ENCODE measurements at regions not wholly inside any gene's neighbourhood (a gene's known extent, or its start where the extent isn't known, plus 50 kb on each side); places are given as distances from the start of the nearest gene placed in this dataset.

DNA sequence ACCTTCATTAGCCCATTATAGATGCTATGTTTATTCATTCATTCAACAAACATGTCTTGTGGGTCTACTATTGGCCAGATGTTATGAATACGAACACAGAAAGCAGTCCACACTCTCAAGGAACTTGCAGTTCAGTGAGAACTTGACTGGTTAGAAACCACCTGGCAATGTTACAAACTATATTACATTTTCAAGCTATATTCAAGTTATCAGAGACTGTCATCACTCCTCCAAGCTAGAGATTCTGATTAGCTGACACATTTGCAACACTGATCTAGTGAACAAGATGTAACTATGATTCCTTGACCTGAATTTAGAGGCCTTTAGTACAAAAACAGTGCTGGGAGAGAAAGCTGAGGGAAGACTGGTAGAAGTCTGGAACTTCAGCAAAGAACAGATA is 170.7 kb upstream of the EEA1 start:
- TF ChIP-seq POLR2A (IDR thresholded peaks at IDR 0.05) (no peak), POLR2AphosphoS5 (IDR thresholded peaks at IDR 0.05) (no peak)
- TF ChIP-seq, protein P1, sequence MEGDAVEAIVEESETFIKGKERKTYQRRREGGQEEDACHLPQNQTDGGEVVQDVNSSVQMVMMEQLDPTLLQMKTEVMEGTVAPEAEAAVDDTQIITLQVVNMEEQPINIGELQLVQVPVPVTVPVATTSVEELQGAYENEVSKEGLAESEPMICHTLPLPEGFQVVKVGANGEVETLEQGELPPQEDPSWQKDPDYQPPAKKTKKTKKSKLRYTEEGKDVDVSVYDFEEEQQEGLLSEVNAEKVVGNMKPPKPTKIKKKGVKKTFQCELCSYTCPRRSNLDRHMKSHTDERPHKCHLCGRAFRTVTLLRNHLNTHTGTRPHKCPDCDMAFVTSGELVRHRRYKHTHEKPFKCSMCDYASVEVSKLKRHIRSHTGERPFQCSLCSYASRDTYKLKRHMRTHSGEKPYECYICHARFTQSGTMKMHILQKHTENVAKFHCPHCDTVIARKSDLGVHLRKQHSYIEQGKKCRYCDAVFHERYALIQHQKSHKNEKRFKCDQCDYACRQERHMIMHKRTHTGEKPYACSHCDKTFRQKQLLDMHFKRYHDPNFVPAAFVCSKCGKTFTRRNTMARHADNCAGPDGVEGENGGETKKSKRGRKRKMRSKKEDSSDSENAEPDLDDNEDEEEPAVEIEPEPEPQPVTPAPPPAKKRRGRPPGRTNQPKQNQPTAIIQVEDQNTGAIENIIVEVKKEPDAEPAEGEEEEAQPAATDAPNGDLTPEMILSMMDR (IDR thresholded peaks at IDR 0.05): no peak
